Left renal pelvis (tissue), 4 donors: ENCODE measurements at regions not wholly inside any gene's neighbourhood (a gene's known extent, or its start where the extent isn't known, plus 50 kb on each side); places are given as distances from the start of the nearest gene placed in this dataset.
A peak's percentile ranks its signal among the peaks of the same experiment; 100 is the strongest.

ENCODE experiments used
- DNase-seq, 4 donors: peaks; one replicate each; pipeline ENCODE4 v3.0.0-alpha.2; 2013; ENCODE audit warnings: low read depth in 4 of 4, low spot score in 3 of 4

GRCh38 chr9:13570068-13570974, 290.8 kb upstream of the MPDZ start:
- DNase-seq = no peak

GRCh38 chr9:13569602-13570067, 290.1 kb upstream of the MPDZ start:
- no peak for DNase-seq

- no peak for DNase-seq
These were observed 289.5 kb upstream of the MPDZ start for GRCh38 chr9:13568841-13569601.

GRCh38 chr9:13568405-13568804, 288.9 kb upstream of the MPDZ start:
- DNase-seq = no peak

- no peak for DNase-seq
These were observed 288.3 kb upstream of the MPDZ start for GRCh38 chr9:13567833-13568232.

GRCh38 chr9:13557746-13558145, 278.3 kb upstream of the MPDZ start:
- DNase-seq = no peak

- DNase-seq = no peak
These were observed 277.2 kb upstream of the MPDZ start for GRCh38 chr9:13556656-13557055.

GRCh38 chr9:13555989-13556500, 276.6 kb upstream of the MPDZ start:
- no peak for DNase-seq

GRCh38 chr9:13555516-13555915, 276.0 kb upstream of the MPDZ start:
- no peak for DNase-seq

- no peak for DNase-seq
These were observed 275.1 kb upstream of the MPDZ start for GRCh38 chr9:13554626-13555025.

GRCh38 chr9:13552606-13553215, 273.2 kb upstream of the MPDZ start:
- DNase-seq = no peak

GRCh38 chr9:13550519-13550918, 271.0 kb upstream of the MPDZ start:
- no peak for DNase-seq

GRCh38 chr9:13548535-13548934, 269.0 kb upstream of the MPDZ start:
- no peak for DNase-seq

GRCh38 chr9:13535141-13535540, 255.6 kb upstream of the MPDZ start:
- DNase-seq = no peak

GRCh38 chr9:13534006-13534405, 254.5 kb upstream of the MPDZ start:
- DNase-seq = no peak

GRCh38 chr9:13532407-13532806, 252.9 kb upstream of the MPDZ start:
- no peak for DNase-seq

- no peak for DNase-seq
These were observed 250.0 kb upstream of the MPDZ start for GRCh38 chr9:13529321-13530104.

- DNase-seq = no peak
These were observed 244.8 kb upstream of the MPDZ start for GRCh38 chr9:13524245-13524644.

GRCh38 chr9:13520069-13520468, 240.6 kb upstream of the MPDZ start:
- no peak for DNase-seq

GRCh38 chr9:13513716-13514444, 234.4 kb upstream of the MPDZ start:
- DNase-seq = peak in 1 of 4 donors; percentile 12
